ENCODE measurements at regions not wholly inside any gene's neighbourhood (a gene's known extent, or its start where the extent isn't known, plus 50 kb on each side); places are given as distances from the start of the nearest gene placed in this dataset.

DNA sequence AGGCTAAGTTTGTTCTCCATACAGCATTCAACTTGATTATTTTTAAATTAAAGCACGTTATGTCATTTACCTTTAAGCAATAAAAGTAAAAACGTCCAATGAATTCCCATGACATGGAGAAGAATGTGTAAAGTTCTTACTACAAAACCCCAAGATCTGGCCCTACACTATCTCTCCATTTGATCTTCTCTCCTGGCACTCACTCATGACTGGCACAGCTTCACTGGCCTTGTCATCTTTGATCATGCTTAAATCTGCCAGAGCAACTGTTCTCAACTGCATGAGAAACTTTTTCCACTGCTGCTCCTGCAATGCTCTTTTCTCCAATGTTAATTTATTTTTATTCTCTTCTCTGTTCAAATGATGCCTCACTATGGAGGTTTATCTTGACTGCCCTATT lies 1109.0 kb upstream of the IGFBP7 start:
- TF ChIP-seq, protein P1, sequence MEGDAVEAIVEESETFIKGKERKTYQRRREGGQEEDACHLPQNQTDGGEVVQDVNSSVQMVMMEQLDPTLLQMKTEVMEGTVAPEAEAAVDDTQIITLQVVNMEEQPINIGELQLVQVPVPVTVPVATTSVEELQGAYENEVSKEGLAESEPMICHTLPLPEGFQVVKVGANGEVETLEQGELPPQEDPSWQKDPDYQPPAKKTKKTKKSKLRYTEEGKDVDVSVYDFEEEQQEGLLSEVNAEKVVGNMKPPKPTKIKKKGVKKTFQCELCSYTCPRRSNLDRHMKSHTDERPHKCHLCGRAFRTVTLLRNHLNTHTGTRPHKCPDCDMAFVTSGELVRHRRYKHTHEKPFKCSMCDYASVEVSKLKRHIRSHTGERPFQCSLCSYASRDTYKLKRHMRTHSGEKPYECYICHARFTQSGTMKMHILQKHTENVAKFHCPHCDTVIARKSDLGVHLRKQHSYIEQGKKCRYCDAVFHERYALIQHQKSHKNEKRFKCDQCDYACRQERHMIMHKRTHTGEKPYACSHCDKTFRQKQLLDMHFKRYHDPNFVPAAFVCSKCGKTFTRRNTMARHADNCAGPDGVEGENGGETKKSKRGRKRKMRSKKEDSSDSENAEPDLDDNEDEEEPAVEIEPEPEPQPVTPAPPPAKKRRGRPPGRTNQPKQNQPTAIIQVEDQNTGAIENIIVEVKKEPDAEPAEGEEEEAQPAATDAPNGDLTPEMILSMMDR (conservative IDR thresholded peaks at IDR 0.05; ENCODE audit: low read length): no peak
- no peak for TF ChIP-seq EZH2phosphoT487 (IDR thresholded peaks at IDR 0.05; ENCODE audit: borderline replicate concordance, low read depth, low read length)
